ENCODE measurements at regions not wholly inside any gene's neighbourhood (a gene's known extent, or its start where the extent isn't known, plus 50 kb on each side); places are given as distances from the start of the nearest gene placed in this dataset.

GRCh38 chr11:106517426-106517825 is 440.0 kb downstream of the AASDHPPT start:
- TF ChIP-seq KDM1A (IDR thresholded peaks at IDR 0.05) = no peak
- no peak for TF ChIP-seq PURB (CRISPR knock-in tag; IDR thresholded peaks at IDR 0.05; ENCODE audit: low read depth)
- no peak for TF ChIP-seq MAZ (CRISPR knock-in tag; conservative IDR thresholded peaks at IDR 0.05 in 1 of 2, IDR thresholded peaks at IDR 0.05 in 1 of 2)
- no peak for TF ChIP-seq MXD1 (CRISPR knock-in tag; IDR thresholded peaks at IDR 0.05; ENCODE audit: borderline replicate concordance, poor library complexity, severe bottlenecking)
- TF ChIP-seq, protein P1, sequence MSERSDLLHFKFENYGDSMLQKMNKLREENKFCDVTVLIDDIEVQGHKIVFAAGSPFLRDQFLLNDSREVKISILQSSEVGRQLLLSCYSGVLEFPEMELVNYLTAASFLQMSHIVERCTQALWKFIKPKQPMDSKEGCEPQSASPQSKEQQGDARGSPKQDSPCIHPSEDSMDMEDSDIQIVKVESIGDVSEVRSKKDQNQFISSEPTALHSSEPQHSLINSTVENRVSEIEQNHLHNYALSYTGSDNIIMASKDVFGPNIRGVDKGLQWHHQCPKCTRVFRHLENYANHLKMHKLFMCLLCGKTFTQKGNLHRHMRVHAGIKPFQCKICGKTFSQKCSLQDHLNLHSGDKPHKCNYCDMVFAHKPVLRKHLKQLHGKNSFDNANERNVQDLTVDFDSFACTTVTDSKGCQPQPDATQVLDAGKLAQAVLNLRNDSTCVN (CRISPR knock-in tag; IDR thresholded peaks at IDR 0.05) = no peak
- TF ChIP-seq TAF1 (IDR thresholded peaks at IDR 0.05; ENCODE audit: control insufficient read depth, extremely low read depth, insufficient read depth, low read length, severe bottlenecking) = no peak
- no peak for TF ChIP-seq ATF3 (IDR thresholded peaks at IDR 0.05)
- no peak for TF ChIP-seq ATF3 (CRISPR knock-in tag; conservative IDR thresholded peaks at IDR 0.05)
- no peak for TF ChIP-seq ETV6 (IDR thresholded peaks at IDR 0.05; ENCODE audit: borderline replicate concordance in 1 of 2, low read depth in 2 of 2, low read length in 1 of 2)
- no peak for TF ChIP-seq ETV6 (CRISPR knock-in tag; IDR thresholded peaks at IDR 0.05; ENCODE audit: borderline replicate concordance)
- TF ChIP-seq, protein P2, sequence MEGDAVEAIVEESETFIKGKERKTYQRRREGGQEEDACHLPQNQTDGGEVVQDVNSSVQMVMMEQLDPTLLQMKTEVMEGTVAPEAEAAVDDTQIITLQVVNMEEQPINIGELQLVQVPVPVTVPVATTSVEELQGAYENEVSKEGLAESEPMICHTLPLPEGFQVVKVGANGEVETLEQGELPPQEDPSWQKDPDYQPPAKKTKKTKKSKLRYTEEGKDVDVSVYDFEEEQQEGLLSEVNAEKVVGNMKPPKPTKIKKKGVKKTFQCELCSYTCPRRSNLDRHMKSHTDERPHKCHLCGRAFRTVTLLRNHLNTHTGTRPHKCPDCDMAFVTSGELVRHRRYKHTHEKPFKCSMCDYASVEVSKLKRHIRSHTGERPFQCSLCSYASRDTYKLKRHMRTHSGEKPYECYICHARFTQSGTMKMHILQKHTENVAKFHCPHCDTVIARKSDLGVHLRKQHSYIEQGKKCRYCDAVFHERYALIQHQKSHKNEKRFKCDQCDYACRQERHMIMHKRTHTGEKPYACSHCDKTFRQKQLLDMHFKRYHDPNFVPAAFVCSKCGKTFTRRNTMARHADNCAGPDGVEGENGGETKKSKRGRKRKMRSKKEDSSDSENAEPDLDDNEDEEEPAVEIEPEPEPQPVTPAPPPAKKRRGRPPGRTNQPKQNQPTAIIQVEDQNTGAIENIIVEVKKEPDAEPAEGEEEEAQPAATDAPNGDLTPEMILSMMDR (IDR thresholded peaks at IDR 0.05 in 2 of 3, conservative IDR thresholded peaks at IDR 0.05 in 1 of 3; ENCODE audit: insufficient read depth in 2 of 3, low read depth in 1 of 3, low read length in 3 of 3) = no peak

Measured in K562 (cell line).